Liver (tissue), 3 donors: ENCODE measurements at regions not wholly inside any gene's neighbourhood (a gene's known extent, or its start where the extent isn't known, plus 50 kb on each side); places are given as distances from the start of the nearest gene placed in this dataset.

Experiments used
- ATF3 ChIP-seq: IDR thresholded peaks from 2 replicates; pipeline ENCODE4 v1.6.1; 2016; ENCODE audit warnings: antibody characterized with exemption
- CTCF ChIP-seq: fragments of 150-350 bp; IDR thresholded peaks from 2 replicates; pipeline ENCODE4 v1.5.1; 2017; ENCODE audit warnings: improper control_type of control experiment, low read depth, low read length; ENCODE audit not compliant: missing input control
- EGR1 ChIP-seq, 2 donors: IDR thresholded peaks; 2 replicates each; pipeline ENCODE4 v1.6.1; 2016 to 2018; ENCODE audit warnings: antibody characterized with exemption in 2 of 2, low read depth in 2 of 2
- MAX ChIP-seq: IDR thresholded peaks from 2 replicates; pipeline ENCODE4 v1.6.1; 2016; ENCODE audit warnings: antibody characterized with exemption
- NR2F2 ChIP-seq: IDR thresholded peaks from 2 replicates; pipeline ENCODE4 v1.6.1; 2016; ENCODE audit warnings: antibody characterized with exemption
- RAD21 ChIP-seq, 2 donors: IDR thresholded peaks; 2 replicates each; pipeline ENCODE4 v1.6.1; 2016; ENCODE audit warnings: antibody characterized with exemption in 2 of 2, mild to moderate bottlenecking in 2 of 2
- REST ChIP-seq: IDR thresholded peaks from 2 replicates; pipeline ENCODE4 v1.6.1; 2016; ENCODE audit warnings: antibody characterized with exemption, mild to moderate bottlenecking
- RXRA ChIP-seq, 2 donors: IDR thresholded peaks; 2 replicates each; pipeline ENCODE4 v1.6.1; 2017 to 2018; ENCODE audit warnings: antibody characterized with exemption in 2 of 2, mild to moderate bottlenecking in 1 of 2
- TAF1 ChIP-seq: conservative IDR thresholded peaks from 2 replicates; pipeline ENCODE4 v1.6.1; 2016; ENCODE audit warnings: antibody characterized with exemption, mild to moderate bottlenecking
- YY1 ChIP-seq: IDR thresholded peaks from 2 replicates; pipeline ENCODE4 v1.6.1; 2016; ENCODE audit warnings: antibody characterized with exemption, mild to moderate bottlenecking
- ZBTB33 ChIP-seq: IDR thresholded peaks from 2 replicates; pipeline ENCODE4 v1.6.1; 2016; ENCODE audit warnings: antibody characterized with exemption
- donor health status: healthy.
- donor health status: healthy.

GRCh38 chr6:20331042-20331441, 70.6 kb upstream of the E2F3 start:
- TF ChIP-seq CTCF (no peak), REST (no peak), EGR1 (IDR thresholded peaks at IDR 0.05; ENCODE audit: low read depth in 2 of 2) (no peak), ZBTB33 (no peak), MAX (no peak), YY1 (no peak), NR2F2 (no peak), RXRA (IDR thresholded peaks at IDR 0.05) (no peak), ATF3 (no peak), TAF1 (no peak), RAD21 (IDR thresholded peaks at IDR 0.05) (no peak)
